Keratinocyte (primary cell): ENCODE measurements at regions not wholly inside any gene's neighbourhood (a gene's known extent, or its start where the extent isn't known, plus 50 kb on each side); places are given as distances from the start of the nearest gene placed in this dataset.

ENCODE experiments used
- DNase-seq: peaks from one replicate; pipeline ENCODE4 v3.0.0-alpha.2; 2011; ENCODE audit warnings: low read depth, missing footprints, low spot score
- FAIRE-seq: peaks from 2 replicates; lab custom pipeline; 2011; peaks lifted over from hg19 to GRCh38; lab: Jason Lieb, UNC
- H2AFZ ChIP-seq: 2 replicates; pipeline ENCODE4 v1.6.0; 2012; ENCODE audit warnings: low read length, control low read depth, inconsistent platforms; ENCODE audit not compliant: control insufficient read depth
- H3K27ac ChIP-seq: 2 replicates; pipeline ENCODE4 v1.5.1; 2011; ENCODE audit warnings: low read length; ENCODE audit not compliant: control insufficient read depth, insufficient read depth
- H3K27me3 ChIP-seq: 3 replicates; pipeline ENCODE4 v1.6.0; 2011; ENCODE audit warnings: low read length; ENCODE audit not compliant: control insufficient read depth, insufficient read depth; ENCODE audit errors: extremely low read depth
- H3K36me3 ChIP-seq, 2 experiments: 2 replicates in 1 of 2; 3 replicates in 1 of 2; pipeline ENCODE4 v1.5.1; 2011; ENCODE audit warnings: low read length in 2 of 2, mild to moderate bottlenecking in 1 of 2; ENCODE audit not compliant: control insufficient read depth in 2 of 2, insufficient read depth in 2 of 2; ENCODE audit errors: extremely low read depth in 1 of 2
- H3K4me1 ChIP-seq: 3 replicates; pipeline ENCODE4 v1.5.1; 2011; ENCODE audit warnings: low read length; ENCODE audit not compliant: control insufficient read depth, insufficient read depth; ENCODE audit errors: extremely low read depth
- H3K4me2 ChIP-seq: 3 replicates; pipeline ENCODE4 v1.6.0; 2011; ENCODE audit warnings: low read depth, low read length; ENCODE audit not compliant: control insufficient read depth, insufficient read depth; ENCODE audit errors: extremely low read depth
- H3K4me3 ChIP-seq, 3 experiments: fragments of 200-600 bp in 1 of 3; sonication (generic) in 1 of 3; 2 replicates in 2 of 3; 3 replicates in 1 of 3; pipeline ENCODE4 v1.5.1; 2011 to 2016; ENCODE audit warnings: low read length in 3 of 3, mild to moderate bottlenecking in 3 of 3, control low read depth in 2 of 3, inconsistent platforms in 1 of 3, low read depth in 1 of 3, mixed read lengths in 1 of 3, mixed run types in 1 of 3, moderate library complexity in 1 of 3; ENCODE audit not compliant: control insufficient read depth in 2 of 3, insufficient read depth in 2 of 3; ENCODE audit errors: extremely low read depth in 1 of 3
- H3K79me2 ChIP-seq: 2 replicates; pipeline ENCODE4 v1.6.0; 2012; ENCODE audit warnings: low read length; ENCODE audit not compliant: control insufficient read depth, insufficient read depth
- H3K9ac ChIP-seq: 3 replicates; pipeline ENCODE4 v1.6.0; 2011; ENCODE audit warnings: low read length; ENCODE audit not compliant: control insufficient read depth, insufficient read depth; ENCODE audit errors: extremely low read depth
- H3K9me1 ChIP-seq: 3 replicates; pipeline ENCODE4 v1.6.0; 2011; ENCODE audit warnings: low read length; ENCODE audit not compliant: control insufficient read depth, insufficient read depth; ENCODE audit errors: extremely low read depth
- H3K9me3 ChIP-seq: 2 replicates; pipeline ENCODE4 v1.5.1; 2012; ENCODE audit warnings: low read depth, low read length; ENCODE audit not compliant: control insufficient read depth
- H4K20me1 ChIP-seq: 3 replicates; pipeline ENCODE4 v1.6.0; 2011; ENCODE audit warnings: low read length; ENCODE audit not compliant: control insufficient read depth, insufficient read depth; ENCODE audit errors: extremely low read depth
- CTCF ChIP-seq, 3 experiments: IDR thresholded peaks in 1 of 3; conservative IDR thresholded peaks in 1 of 3; optimal IDR thresholded peaks in 1 of 3; 2 replicates in 2 of 3; 3 replicates in 1 of 3; pipeline versions ENCODE3 to v1.5.1; 2011; ENCODE audit warnings: low read length in 3 of 3, mild to moderate bottlenecking in 3 of 3, moderate library complexity in 2 of 3, control low read depth in 1 of 3, inconsistent platforms in 1 of 3; ENCODE audit not compliant: insufficient read depth in 2 of 3; ENCODE audit errors: extremely low read depth in 1 of 3
- EZH2 ChIP-seq: IDR thresholded peaks from one replicate; pipeline ENCODE4 v1.6.1; 2012; ENCODE audit warnings: inconsistent platforms, mild to moderate bottlenecking, low read length, moderate library complexity
- dilution Hi-C: fragments of 300-500 bp; cut with MboI; formaldehyde crosslinking; loops from one replicate; pipeline ENCODE4 v1.7.0; 2020; ENCODE audit warnings: low sequenced_read_pairs; ENCODE audit not compliant: extremely low pct_ligation_motif_present

- dilution Hi-C loops, result no loop called here
- no peak for FAIRE-seq
- H3K4me2 ChIP-seq, result no peak overlapping the region
Observed at GRCh38 chr6:28600245-28600644, 74.6 kb downstream of the GPX5 start.

GRCh38 chr6:28603891-28604290 is 78.2 kb downstream of the GPX5 start:
- no peak overlapping the region for H3K9ac ChIP-seq
- no peak overlapping the region for H3K4me2 ChIP-seq
- H3K27me3 ChIP-seq, result no peaks in the 10 kb centered on the region
- no peaks in the 10 kb centered on the region for H3K9me1 ChIP-seq
- no peaks in the 10 kb centered on the region for H3K9me3 ChIP-seq
- H3K79me2 ChIP-seq, result no peaks in the 10 kb centered on the region
- no peaks in the 10 kb centered on the region for H3K36me3 ChIP-seq
- TF ChIP-seq CTCF (optimal IDR thresholded peaks at IDR 0.05 in 1 of 3, IDR thresholded peaks at IDR 0.05 in 1 of 3, conservative IDR thresholded peaks at IDR 0.05 in 1 of 3; ENCODE audit: extremely low read depth in 1 of 3, insufficient read depth in 2 of 3, low read length in 3 of 3) (no peak), EZH2 (no peak)
- dilution Hi-C loops, result no loop called here
- no peak overlapping the region for H3K27ac ChIP-seq
- DNase-seq, result no peak
- no peaks in the 10 kb centered on the region for H4K20me1 ChIP-seq
- H3K4me1 ChIP-seq, result peaks cover 5% of the 10 kb centered on the region
- H2AFZ ChIP-seq, result no peak overlapping the region
- no peak for FAIRE-seq
- no peak overlapping the region for H3K4me3 ChIP-seq

More at GRCh38 chr6:28600245-28600644, 74.6 kb downstream of the GPX5 start:
- no peaks in the 10 kb centered on the region for H3K9me3 ChIP-seq
- no peaks in the 10 kb centered on the region for H3K4me1 ChIP-seq
- no peaks in the 10 kb centered on the region for H3K27me3 ChIP-seq
- no peaks in the 10 kb centered on the region for H3K9me1 ChIP-seq
- H3K27ac ChIP-seq, result no peak overlapping the region
- no peaks in the 10 kb centered on the region for H3K79me2 ChIP-seq
- H3K4me3 ChIP-seq, result no peak overlapping the region
- no peak for DNase-seq
- H4K20me1 ChIP-seq, result no peaks in the 10 kb centered on the region
- no peaks in the 10 kb centered on the region for H3K36me3 ChIP-seq
- H2AFZ ChIP-seq, result no peak overlapping the region
- TF ChIP-seq EZH2, result no peak
- no peak for TF ChIP-seq CTCF (optimal IDR thresholded peaks at IDR 0.05 in 1 of 3, IDR thresholded peaks at IDR 0.05 in 1 of 3, conservative IDR thresholded peaks at IDR 0.05 in 1 of 3; ENCODE audit: extremely low read depth in 1 of 3, insufficient read depth in 2 of 3, low read length in 3 of 3)
- no peak overlapping the region for H3K9ac ChIP-seq
